HG03565 (cell line): ENCODE measurements at regions not wholly inside any gene's neighbourhood (a gene's known extent, or its start where the extent isn't known, plus 50 kb on each side); places are given as distances from the start of the nearest gene placed in this dataset.

ENCODE experiments used
- ATAC-seq: cut with Tn5 transposase; IDR thresholded peaks from one replicate; pipeline ENCODE4 v1.9.1; 2021; ENCODE audit warnings: mild to moderate bottlenecking, moderate library complexity; ENCODE audit not compliant: unreplicated experiment

DNA sequence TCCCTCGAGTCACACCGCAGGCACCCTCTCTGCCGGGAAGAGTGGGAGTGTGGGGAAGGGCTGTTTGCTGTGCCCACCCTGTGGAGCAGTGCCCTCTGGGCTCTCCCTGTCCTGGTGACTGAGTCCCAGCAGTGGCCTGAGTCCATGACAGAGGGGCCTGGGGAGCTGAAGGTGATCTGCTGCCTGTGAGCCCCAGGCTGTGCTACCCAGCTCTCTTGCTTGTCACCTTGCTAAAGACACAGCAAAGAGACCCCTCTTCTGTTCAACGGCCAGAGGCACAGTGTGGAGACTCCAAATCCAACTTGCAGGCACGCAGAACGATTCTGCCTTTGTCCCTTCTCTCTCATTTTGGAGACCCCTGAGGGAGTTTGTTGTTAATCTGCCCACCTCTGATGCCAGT is 232.6 kb downstream of the OPA1 start:
- ATAC-seq, result no peak

DNA sequence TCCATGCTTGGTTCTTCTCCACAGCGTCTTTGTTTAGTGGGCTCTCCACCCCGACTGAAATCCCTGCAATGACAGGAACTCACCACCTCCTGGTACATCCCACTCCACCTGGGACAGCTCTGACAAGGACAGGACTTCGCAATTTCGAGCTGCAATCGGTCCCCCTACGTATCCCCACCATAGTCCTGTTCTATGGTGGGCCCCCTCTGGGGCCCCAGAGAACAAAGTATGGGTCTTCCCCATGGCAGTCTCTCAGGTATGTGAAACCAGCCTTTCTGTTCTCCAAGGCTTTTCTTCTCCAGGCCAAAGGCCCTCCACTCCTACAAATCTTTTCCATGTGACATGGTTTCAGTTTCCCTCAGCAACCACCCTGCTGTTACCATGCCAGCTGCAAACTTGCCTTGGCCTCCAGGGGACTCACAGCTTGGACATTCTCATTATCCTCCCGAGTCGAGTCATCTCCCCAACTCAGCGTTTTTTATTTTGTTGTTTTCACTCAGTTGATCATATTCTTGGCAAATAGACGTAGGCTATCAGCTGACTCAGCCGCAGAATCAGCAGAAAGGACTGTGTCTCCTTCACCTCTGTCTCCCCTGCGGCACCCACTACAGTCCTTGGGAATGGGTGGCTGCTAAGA is 233.3 kb downstream of the OPA1 start:
- no peak for ATAC-seq

DNA sequence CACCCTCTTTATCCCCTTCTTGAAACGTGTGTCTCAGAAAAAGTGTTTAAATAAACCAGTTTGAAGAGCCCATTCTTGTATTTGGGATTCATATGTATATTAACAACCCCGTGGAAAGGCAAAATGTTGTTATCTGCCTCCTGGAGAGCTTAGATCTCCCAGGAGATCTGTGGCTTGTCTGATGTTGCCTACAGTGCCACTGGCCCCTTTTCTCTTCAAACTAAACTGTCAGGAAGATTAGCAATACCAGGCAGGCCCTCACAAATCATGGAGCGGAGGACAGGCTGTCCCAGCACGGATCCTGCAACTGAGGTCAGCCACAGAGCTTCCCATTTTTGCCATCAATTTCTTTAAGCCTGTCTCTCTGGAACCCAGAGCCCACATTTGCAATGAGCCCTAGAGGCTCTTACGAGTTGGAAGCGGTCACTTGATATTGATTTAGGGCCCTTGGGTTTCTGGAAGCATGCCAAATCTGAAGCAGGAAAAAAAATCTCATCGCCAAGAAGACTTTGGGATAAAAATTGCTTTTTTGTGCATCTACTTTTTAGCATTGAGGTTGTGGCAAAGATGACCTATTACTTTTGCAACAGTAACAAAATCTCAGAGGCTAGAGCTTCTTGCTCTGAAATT is 234.1 kb downstream of the OPA1 start:
- ATAC-seq, result no peak

DNA sequence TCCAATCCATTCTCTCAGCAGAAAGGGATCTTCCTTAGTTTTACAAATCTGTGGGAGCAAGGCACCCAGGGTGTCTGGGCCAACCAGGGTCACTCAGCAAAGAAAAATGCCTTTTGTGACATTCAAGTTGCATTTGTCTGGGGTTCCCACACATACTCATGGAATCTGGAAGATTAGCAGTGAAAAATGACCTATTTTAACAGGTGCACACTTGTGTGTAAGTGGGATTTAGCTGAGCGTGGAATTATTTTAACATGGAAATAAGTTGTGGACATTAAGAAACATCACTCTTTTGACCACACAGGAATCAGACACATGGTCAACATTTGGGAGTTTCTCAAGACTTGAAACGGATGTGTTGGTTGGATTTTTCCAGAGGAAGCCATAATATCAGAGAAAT is 234.9 kb downstream of the OPA1 start:
- no peak for ATAC-seq

DNA sequence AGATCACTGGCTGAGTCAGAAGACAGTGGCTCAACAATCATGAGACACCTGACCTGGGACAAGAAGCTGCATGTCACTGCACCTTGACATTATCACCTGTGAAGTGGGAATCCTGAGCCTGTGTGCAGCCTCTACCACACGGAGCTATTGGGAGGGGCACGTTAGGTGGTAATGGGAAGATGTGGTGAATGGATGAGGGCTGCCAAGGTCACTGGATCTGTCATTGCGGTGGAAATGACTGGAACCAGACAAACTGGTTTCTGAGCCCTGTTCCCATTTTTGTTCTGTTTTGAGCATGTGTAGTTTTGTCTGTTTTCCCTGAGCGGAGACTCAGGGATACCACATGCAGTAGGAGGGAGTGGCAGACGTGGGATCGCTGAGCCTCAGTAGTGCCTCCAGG is 235.5 kb downstream of the OPA1 start:
- ATAC-seq, result no peak

DNA sequence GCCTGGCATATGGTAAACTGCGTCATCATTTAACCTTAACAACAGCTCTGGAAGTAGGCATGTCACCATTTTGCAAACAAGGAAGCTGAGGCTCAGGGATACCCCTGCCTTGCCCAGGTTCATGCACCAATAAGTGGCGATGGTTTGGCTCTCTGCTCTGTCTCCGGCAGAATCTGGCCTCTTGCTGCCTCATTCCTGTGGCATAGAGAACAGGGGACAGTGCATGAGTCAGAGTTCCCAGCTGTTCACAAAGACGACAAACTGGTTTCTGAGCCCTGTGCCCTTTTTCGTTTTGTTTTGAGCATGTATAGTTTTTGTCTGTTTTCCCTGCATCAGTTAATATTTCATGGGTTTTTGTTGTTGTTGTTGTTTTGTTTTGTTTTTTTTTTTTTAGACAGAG is 236.8 kb downstream of the OPA1 start:
- no peak for ATAC-seq

DNA sequence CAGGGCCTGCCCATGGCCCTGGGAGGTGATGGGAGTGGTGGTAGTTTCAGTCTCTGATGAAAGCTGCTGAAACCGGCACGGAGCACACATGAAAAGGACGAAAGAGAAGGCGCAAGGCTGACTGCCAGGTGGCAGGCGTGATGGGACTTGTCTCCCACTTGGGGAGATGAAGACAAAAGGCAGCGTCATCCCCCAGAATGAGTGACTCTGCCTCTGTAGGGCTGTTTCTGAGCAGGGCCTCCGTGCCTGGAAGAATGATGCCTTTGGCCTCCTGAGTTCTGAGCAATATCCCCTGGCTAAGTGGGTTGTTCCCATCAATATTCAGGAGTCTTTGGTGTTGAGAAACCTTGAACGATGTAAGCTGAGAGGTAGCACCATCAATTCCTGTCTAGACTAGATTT is 237.8 kb downstream of the OPA1 start:
- no peak for ATAC-seq

DNA sequence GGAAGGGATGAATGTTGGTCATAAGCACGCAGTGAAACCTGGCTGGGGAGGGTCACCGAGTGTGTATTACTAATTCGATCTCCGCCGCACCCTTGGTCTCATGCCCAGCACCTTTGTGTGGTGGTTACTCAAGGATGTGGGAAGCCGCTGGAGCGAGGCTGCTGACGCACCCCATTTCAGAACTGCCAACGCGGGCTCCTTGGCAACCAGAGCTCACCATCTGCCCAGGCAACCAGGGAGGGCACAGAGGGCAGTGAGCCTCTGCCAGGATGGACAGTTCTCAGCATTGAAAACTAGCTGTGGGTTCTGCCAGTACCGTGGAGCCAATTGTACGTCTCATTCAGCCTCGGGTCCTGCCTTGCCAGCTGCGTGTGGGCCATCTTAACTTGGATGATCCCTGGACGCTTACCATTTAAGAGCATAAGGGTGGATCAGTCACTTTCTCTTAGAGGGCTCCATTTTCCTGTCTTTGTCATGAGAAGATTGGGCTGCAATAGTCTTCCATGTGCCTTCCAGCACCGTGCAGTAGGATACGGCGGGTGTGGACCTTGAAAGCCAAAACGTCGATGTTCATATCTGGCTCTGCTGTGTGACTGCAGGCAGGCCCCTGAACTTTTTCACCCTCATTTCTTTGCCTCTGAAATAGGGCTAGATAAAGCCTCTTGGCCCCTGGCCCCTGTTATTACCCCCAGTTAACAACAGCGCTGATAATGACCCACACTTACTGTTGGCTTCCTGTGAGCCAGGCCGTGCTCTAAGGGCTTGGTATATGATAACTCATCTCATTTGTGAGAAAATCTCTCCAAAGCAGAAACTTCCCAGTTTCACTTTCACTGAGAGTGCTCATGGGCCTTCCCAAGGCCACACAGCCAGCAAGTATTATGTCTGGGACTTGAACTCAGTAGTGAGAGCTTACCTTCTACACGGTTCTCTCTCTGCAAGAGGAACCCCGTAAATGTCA is 238.8 kb downstream of the OPA1 start:
- ATAC-seq, result peak; percentile 80

DNA sequence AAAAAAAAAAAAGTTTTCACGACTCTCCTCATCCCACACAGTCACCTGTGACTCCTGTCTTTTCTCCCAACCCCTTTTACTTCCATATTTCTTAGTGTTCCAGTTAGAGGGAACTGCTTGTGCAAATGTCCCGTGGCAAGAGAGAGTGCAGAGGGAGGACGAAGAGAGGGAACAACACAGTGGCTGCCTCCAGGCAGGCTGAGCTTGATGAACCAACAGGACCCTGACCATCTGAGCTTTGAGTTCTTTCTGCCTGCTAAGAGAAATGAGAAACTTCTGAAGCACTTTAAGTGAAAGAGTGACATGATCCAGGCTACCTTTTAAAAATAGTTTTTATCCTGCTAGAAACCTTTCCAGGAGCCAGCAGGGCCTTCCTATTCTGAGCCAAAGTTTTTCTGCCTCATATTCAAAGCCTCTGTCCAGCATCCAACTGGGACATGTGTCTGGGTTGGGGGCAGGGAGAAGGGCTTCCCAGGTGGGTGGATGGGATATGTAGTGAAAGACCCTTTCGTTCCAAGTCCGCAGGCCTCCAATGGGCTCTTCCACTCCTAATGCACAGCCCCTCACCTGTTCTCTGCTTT is 239.9 kb downstream of the OPA1 start:
- ATAC-seq, result no peak

DNA sequence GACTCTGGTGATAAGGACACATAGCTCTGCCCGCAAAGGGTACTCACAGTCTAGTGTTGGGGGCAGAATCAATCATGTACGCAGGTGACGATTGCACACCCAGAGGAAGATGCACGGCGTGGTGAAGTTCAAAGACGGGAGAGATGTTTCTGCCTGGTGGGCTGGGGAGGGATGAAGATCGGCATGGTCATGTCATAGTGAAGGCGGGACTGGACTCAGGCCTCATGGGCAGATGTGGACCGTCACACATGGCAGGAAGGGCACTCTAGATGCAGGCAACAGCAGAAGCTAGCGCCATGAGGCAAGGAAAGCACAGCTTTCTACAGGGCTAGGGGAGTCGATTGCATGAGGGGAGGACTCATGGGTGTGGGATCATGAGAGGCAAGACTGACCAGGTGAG is 240.6 kb downstream of the OPA1 start:
- ATAC-seq, result no peak

DNA sequence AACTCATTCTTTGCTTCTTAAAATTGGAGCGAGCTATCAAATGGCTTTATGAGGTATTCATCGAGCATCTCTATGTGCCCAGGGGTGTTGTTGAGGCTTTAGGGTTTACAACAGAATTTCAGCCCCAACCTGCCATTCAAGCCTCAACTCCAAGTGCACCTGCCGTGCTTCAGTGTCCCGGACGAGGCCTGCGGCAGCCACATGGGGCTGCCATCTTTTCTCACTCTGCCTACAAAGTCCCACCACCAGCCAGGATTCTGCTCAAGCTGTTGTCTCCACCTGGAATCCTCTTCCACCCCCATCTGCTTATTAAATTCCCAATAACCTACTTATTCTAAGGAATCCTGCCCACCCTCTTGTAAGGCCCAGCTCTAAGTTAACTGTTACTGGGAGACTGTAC is 242.4 kb downstream of the OPA1 start:
- ATAC-seq, result no peak

DNA sequence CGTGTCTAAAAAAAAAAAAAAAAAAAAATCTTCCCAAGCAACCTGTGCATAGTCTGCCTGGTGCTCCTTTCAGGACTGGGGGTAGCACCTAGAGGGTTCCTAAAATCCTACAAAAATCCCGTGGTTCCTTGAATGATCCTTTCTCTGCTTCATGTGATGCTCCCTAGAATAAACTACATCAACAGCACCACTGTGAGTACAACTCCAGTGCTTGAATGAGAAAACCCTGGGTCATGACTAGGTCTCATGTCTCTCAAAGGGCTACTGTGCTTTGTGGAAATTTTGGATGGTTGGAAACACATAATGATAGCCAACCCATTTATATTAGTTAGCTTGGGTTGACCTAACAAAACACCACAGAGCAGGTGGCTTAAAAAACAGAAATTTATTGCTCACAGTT is 243.5 kb downstream of the OPA1 start:
- no peak for ATAC-seq

DNA sequence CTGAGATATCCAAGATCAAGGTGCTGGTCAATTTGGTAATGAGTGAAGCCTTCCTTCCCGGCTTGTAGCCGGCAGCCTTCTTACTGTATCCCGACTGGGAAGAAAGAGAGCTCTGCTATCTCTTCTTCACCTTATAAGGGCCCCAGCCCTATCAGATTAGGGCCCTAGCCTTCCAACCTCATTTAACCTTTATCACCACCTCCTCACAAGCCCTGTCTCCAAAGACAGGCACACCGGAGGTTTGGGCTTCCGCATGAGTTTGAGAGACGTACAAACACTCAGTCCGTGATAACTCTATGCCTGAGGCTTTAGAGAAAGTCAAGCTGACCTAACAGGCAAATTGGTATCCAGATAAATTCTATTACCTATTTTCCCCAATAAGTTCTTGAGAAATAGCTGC is 243.9 kb downstream of the OPA1 start:
- ATAC-seq, result no peak

DNA sequence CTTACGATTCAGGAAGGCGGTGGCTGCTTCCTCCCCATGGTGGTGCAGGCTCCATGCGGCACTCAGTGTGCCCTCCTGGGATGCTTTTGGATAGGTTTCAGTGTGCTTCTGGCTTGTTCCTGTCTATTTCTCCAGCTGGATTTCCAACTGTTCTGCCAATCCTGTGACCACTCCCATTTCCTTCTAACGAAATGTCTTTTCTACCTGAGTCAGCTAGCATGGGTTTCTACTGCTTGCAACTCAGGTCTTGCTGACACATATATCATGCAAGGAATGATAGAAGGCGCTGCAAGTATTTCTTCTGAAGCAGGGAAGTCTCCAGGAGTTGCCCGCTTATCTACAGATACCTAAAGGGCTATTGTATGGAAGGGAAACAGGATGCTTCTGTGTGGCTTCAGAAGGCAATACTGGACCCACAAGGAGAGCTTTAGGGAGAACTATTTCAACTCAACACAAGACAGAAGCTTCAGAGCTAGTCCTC is 244.4 kb downstream of the OPA1 start:
- ATAC-seq, result no peak

DNA sequence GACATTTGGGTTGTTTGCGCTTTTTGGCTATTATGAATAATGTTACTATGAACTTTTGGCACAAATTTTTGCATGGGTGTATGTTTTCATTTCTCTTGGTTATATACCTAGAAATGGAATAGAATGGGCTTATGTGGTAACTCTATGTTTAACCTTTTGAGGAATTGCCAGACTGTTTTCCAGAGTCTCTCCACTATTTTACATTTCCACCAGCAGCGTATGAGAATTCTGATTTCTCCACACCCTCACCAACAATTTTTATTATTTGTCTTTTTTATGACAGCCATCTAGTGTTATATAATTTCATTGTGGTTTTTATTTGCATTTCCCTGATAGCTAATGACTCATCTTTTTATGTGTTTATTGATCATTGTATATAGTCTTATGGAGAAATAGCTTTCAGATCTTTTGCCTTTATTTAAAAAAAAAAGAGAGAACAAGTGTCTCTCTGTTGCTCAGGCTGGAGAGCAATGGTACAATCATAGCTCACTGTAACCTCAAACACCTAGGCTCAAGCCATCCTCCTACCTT is 247.2 kb downstream of the OPA1 start:
- no peak for ATAC-seq

DNA sequence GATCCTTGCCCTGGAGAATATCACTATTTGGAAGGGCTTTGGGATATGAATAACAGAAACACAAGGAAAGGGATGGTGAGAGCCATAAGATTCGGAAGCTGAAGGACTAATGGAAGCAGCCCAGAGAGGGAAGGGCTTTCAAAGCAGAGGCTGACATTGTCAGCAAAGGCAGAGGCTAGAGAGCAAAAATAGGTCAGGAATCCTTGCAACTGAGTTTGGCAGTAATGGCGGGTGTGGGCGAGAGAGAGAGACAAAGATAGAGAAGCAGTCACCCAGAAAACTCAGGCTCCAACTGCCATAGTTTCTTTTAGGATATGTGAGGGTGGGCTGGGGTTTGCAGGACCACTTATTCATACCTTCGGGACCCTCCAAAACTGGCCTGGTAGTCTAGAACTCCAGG is 248.6 kb downstream of the OPA1 start:
- ATAC-seq, result no peak

DNA sequence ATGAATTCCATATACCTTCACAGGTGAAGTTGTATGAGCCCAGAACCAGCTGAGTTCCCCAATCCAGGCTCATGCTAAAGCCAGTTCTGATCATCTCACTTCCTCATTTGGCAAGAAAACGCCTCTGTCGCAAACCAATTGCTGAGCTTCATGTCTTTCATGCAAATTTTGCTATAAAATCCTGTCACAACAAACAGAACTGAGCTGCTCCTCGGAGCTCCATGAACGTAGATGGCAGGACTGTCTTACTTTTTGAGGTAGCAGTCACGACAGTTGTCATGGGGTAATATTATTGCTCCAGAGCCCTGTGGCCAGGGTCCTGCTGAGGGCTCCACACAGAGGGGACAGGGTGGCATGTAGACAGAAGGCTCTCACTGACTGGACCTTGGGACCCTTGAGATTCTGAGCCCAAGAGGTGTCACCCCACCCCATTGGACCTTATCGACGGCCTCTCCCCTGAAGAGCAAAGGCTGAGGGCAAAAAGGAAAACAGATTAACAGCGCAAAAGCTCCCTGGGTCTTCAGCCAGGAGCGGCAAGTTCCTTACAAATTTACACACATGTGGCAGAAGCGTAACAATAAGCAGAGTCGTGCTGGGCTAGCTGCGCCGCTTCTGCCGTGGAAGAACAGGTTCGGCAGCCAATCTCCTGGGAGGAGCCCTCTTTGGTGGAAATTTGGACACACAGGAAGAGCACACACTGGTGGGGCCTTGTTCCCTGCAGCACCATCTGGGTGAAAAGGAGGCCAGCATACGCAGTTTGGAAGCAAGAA is 249.2 kb downstream of the OPA1 start:
- peak; percentile 64 for ATAC-seq

DNA sequence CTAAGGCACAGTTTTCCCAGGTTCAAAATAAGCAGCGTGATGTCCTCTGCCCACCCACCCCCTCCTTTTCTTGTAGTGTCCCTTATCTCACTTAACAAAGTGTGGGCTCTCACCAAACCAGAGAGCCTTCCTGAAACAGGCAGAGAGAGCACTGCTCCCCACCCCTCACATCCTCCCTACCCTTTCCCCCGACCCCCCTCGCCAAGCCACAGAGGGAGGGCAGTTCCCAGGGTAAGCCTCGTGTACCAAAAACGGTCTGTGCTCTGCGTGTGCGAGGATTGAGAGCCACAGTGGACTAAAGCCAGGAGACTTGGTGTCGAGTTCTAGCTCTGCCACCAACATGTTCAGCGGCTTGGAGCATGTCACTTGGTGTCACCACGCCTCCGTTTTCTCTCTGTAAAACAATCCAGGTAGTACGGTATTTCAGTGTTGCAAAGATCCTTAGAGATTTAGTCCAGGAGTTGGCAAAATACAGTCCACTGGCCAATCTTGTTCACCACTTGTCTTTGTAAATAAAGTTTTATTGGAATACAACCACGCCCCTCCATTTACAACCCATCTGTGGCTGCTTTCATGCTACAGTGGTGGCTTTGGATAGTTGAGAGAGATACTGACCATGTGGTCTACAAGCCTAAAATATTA is 249.9 kb downstream of the OPA1 start:
- ATAC-seq, result no peak

DNA sequence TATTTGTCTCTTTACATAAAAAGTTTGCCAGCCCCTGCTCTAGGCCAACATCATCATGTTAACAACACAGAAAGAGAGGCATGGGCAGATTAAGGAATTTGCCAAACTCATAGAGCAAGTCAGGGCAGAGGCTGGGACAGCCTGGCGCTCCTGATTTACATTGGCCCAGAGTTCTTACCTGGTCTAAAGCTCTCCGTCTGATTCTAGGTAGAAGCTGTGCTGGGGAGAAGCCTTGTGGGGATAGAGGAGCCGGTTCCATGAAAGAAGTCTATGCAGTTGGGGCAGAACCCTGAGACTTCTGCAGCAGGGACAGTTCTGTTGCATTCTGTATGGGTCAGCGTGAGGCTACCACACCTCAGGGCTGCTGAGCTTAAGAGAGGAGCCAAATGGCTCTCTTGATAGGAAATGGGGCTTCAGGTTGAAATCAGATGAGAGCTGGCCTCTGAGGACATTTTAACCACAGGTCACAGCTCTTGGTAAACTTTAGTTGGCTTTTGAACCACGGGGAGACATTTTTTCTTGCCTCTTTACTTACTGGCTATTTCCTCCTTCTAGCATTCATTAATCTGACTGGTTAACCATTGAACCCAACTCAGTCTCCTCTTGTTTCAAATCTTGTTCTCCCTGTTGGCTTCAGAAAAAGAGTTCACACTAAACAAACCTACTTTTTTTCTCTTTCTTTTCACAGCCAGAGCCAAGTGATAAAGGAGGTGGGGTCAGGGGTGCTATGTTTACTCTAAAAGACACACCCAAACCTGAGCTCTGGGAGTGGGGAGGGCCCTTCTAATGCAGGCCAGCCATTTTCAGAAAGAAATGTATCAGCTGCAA is 250.7 kb downstream of the OPA1 start:
- no peak for ATAC-seq
